GM12865 (cell line): ENCODE measurements at regions not wholly inside any gene's neighbourhood (a gene's known extent, or its start where the extent isn't known, plus 50 kb on each side); places are given as distances from the start of the nearest gene placed in this dataset.
"Not testable (repeated sequence)": the region's sequence is repeated elsewhere in the genome, so short reads cannot be mapped to it uniquely, and the experiment has no call there.

Experiments
- DNase-seq: peaks from one replicate; pipeline ENCODE4 v3.0.0; 2010; ENCODE audit warnings: low read depth
- H3K4me3 ChIP-seq: 2 replicates; pipeline ENCODE4 v1.5.1; 2011; ENCODE audit warnings: mild to moderate bottlenecking, low read depth, low read length, control low read depth
- TF ChIP-seq, protein P1 (sequence below): IDR thresholded peaks from 2 replicates; pipeline ENCODE4 v1.5.1; 2011; ENCODE audit warnings: low read length, control low read depth, low read depth, inconsistent platforms; ENCODE audit not compliant: insufficient read depth; ENCODE audit errors: missing control alignments

- DNase-seq = peak; percentile 63
- TF ChIP-seq, protein P1, sequence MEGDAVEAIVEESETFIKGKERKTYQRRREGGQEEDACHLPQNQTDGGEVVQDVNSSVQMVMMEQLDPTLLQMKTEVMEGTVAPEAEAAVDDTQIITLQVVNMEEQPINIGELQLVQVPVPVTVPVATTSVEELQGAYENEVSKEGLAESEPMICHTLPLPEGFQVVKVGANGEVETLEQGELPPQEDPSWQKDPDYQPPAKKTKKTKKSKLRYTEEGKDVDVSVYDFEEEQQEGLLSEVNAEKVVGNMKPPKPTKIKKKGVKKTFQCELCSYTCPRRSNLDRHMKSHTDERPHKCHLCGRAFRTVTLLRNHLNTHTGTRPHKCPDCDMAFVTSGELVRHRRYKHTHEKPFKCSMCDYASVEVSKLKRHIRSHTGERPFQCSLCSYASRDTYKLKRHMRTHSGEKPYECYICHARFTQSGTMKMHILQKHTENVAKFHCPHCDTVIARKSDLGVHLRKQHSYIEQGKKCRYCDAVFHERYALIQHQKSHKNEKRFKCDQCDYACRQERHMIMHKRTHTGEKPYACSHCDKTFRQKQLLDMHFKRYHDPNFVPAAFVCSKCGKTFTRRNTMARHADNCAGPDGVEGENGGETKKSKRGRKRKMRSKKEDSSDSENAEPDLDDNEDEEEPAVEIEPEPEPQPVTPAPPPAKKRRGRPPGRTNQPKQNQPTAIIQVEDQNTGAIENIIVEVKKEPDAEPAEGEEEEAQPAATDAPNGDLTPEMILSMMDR = no peak
- no peak overlapping the region for H3K4me3 ChIP-seq
Observed at GRCh38 chr22:26828311-26828710, 170.9 kb downstream of the MIAT start.

- H3K4me3 ChIP-seq = no peak overlapping the region
- TF ChIP-seq, protein P1 = no peak
- no peak for DNase-seq
Observed at GRCh38 chr22:26830837-26831236, 173.4 kb downstream of the MIAT start.

DNA sequence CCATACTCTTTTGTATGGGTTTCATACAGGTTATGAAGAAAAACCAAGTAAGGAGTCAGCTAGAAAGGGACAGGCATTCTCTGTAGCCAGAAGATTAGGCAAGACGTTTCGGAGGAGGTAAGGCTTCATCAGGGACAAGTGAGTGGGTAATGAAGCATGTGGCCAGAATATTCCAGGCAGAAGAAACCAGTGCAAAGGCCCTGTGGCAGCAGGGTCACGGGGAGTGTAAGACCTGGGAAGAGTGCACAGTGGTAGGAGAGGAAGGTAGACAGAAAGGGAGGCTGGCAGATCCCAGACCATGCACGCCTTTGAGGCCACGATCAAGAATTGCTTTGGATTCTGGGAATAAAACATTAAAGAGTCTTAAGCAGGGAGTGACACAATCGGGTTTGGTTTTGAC is 177.6 kb downstream of the MIAT start:
- DNase-seq = no peak
- TF ChIP-seq, protein P1 = no peak
- H3K4me3 ChIP-seq = no peak overlapping the region

DNA sequence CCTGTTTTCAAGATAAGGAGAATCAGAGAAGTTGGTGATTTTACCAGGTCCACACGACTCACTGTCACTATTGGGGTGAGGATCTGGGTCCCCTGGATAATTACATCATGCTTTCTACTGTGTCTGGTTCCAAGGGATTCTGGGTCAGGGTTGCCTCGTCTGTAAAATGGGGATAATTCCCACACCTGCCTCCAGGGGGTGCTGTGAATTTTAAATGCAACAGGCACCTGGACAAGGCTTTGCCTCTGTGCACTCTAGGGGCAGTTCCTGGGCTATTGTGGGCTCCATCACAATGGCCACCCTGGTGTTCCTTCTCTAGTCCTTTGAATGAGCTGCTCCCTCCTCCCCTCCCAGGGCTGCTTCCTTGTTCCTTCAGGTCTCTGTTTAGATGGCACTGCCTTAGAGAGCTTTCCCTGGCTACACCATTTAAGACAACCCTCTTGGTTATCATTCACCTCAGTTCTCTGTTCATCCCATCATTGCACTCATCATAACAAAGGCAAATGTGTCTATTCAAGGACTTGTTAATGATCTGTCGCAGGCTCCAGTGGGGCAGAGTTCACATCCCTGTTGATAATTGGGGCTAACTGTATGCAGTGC is 178.6 kb downstream of the MIAT start:
- DNase-seq = peak; percentile 62
- no peak overlapping the region for H3K4me3 ChIP-seq
- TF ChIP-seq, protein P1 = peak; percentile 76

GRCh38 chr22:26837784-26838470 is 180.5 kb downstream of the MIAT start:
- no peak for DNase-seq
- H3K4me3 ChIP-seq = no peak overlapping the region
- TF ChIP-seq, protein P1 = no peak

- DNase-seq = no peak
- TF ChIP-seq, protein P1 = no peak
- H3K4me3 ChIP-seq = no peak overlapping the region
Observed at GRCh38 chr22:26838471-26838825, 181.1 kb downstream of the MIAT start.

- H3K4me3 ChIP-seq = no peak overlapping the region
- TF ChIP-seq, protein P1 = no peak
- no peak for DNase-seq
Observed at GRCh38 chr22:26839216-26839615, 181.8 kb downstream of the MIAT start.

DNA sequence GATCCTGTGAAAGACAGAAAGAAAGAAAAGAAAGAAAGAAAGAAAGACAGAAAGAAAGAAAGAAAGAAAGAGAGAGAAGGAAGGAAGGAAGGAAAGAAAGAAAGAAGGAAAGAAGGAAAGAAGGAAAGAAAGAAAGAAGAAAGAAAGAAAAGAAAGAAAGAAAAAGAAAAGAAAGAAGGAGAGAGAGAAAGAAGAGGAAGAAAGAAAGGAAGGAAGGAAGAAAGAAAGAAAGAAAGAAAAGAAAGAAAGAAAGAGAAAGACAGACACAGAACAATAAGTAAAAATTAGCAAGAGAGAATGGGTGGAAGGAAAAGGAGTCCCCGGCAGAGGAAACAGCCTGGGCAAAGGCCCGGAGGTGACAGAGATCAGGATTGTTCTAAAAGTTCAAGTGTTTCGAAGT is 183.4 kb downstream of the MIAT start:
- DNase-seq, H3K4me3 ChIP-seq: not testable (repeated sequence)
